Glutamatergic neuron (in vitro differentiated cells): ENCODE measurements at regions not wholly inside any gene's neighbourhood (a gene's known extent, or its start where the extent isn't known, plus 50 kb on each side); places are given as distances from the start of the nearest gene placed in this dataset.

Experiments used
- DNase-seq: peaks from one replicate; pipeline ENCODE4 v3.0.0; 2022
- H3K27ac Mint-ChIP-seq: one replicate; pipeline ENCODE4 v1.8.0; 2020; ENCODE audit warnings: mild to moderate bottlenecking, mixed read lengths, inconsistent platforms; ENCODE audit not compliant: unreplicated experiment
- H3K27me3 Mint-ChIP-seq: one replicate; pipeline ENCODE4 v1.8.0; 2020; ENCODE audit warnings: mild to moderate bottlenecking, moderate library complexity, mixed read lengths, inconsistent platforms; ENCODE audit not compliant: unreplicated experiment
- H3K36me3 Mint-ChIP-seq: one replicate; pipeline ENCODE4 v1.8.0; 2020; ENCODE audit warnings: mild to moderate bottlenecking, mixed read lengths, inconsistent platforms; ENCODE audit not compliant: unreplicated experiment
- H3K4me1 Mint-ChIP-seq: one replicate; pipeline ENCODE4 v1.8.0; 2020; ENCODE audit warnings: mild to moderate bottlenecking, low read depth, mixed read lengths, inconsistent platforms; ENCODE audit not compliant: unreplicated experiment
- H3K4me3 Mint-ChIP-seq: one replicate; pipeline ENCODE4 v1.8.0; 2020; ENCODE audit warnings: mild to moderate bottlenecking, mixed read lengths, inconsistent platforms; ENCODE audit not compliant: unreplicated experiment
- H3K9me3 Mint-ChIP-seq: one replicate; pipeline ENCODE4 v1.8.0; 2020; ENCODE audit warnings: mild to moderate bottlenecking, moderate library complexity, mixed read lengths, inconsistent platforms; ENCODE audit not compliant: unreplicated experiment
- TF ChIP-seq, protein P1 (sequence below): fragments of 200-600 bp; sonication (generic); IDR thresholded peaks from one replicate; pipeline ENCODE4 v1.5.0; 2021; ENCODE audit not compliant: partially characterized antibody, unreplicated experiment

DNA sequence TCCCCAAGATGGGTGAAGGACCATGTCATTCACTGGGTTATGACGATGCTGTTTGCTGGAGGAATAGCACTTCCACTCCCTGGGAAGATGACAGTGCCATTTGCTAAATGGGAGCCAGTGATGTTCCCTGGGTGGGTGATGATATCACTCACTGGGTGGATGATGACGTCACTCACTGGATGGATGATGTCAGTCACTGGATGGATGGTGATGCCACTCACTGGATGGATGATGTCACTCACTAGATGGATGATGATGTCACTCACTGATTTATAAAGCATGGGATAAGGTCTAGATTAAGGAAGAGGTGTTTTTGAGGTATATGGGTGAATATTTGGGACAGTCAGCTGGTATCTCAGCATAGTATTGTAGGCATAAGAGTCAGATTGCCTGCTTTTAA, 457.2 kb downstream of the AJAP1 start:
- H3K9me3 Mint-ChIP-seq, result peaks cover 6% of the 10 kb centered on the region
- no peak for DNase-seq
- TF ChIP-seq, protein P1, sequence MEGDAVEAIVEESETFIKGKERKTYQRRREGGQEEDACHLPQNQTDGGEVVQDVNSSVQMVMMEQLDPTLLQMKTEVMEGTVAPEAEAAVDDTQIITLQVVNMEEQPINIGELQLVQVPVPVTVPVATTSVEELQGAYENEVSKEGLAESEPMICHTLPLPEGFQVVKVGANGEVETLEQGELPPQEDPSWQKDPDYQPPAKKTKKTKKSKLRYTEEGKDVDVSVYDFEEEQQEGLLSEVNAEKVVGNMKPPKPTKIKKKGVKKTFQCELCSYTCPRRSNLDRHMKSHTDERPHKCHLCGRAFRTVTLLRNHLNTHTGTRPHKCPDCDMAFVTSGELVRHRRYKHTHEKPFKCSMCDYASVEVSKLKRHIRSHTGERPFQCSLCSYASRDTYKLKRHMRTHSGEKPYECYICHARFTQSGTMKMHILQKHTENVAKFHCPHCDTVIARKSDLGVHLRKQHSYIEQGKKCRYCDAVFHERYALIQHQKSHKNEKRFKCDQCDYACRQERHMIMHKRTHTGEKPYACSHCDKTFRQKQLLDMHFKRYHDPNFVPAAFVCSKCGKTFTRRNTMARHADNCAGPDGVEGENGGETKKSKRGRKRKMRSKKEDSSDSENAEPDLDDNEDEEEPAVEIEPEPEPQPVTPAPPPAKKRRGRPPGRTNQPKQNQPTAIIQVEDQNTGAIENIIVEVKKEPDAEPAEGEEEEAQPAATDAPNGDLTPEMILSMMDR, result no peak
- no peaks in the 10 kb centered on the region for H3K4me1 Mint-ChIP-seq
- peaks cover 6% of the 10 kb centered on the region for H3K27me3 Mint-ChIP-seq
- H3K4me3 Mint-ChIP-seq, result no peak overlapping the region
- H3K36me3 Mint-ChIP-seq, result peaks cover 13% of the 10 kb centered on the region
- no peak overlapping the region for H3K27ac Mint-ChIP-seq

DNA sequence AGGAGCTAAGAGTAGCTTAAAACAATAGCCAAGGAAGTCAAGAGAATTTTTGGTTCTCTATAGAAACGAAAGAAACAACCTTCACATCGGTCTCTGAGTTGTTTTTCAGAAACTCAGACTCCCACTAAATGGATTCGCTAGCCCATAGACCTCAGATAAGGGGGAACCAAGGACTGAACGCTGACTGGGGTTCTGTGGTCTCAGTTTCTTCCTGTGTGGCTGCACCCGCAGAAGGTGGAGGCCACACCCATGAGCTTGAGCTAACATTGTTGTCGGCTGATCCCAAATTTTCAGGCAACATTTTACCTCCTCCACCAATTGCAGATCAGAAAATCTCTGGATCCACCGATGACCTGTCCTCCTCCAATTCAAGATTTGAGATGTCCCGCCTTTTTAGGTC, 456.1 kb downstream of the AJAP1 start:
- peaks cover 7% of the 10 kb centered on the region for H3K36me3 Mint-ChIP-seq
- no peak overlapping the region for H3K4me3 Mint-ChIP-seq
- TF ChIP-seq, protein P1, result no peak
- peaks cover 6% of the 10 kb centered on the region for H3K9me3 Mint-ChIP-seq
- H3K27me3 Mint-ChIP-seq, result peaks cover 6% of the 10 kb centered on the region
- no peak overlapping the region for H3K27ac Mint-ChIP-seq
- no peak for DNase-seq
- no peaks in the 10 kb centered on the region for H3K4me1 Mint-ChIP-seq

DNA sequence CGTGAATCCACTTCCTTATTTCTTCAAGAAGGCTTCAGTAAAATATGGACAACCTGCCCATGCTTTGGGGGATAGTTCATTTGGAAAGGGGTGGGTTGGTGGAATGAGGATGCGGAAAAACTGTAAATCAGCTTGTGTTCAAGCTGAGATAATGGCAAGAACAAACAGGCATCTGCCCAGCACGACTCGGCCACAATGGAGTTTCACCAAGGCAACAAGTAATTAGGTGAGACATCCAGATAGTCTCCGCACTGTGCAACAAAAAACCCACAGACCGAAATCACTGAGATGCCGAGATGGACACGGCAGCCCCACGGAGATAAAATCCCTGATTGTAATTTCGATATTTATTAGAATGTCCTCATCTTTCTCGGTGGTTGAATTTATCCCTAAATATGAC, 455.2 kb downstream of the AJAP1 start:
- H3K4me1 Mint-ChIP-seq, result no peaks in the 10 kb centered on the region
- H3K4me3 Mint-ChIP-seq, result no peak overlapping the region
- H3K36me3 Mint-ChIP-seq, result peaks cover 7% of the 10 kb centered on the region
- TF ChIP-seq, protein P1, result no peak
- H3K27ac Mint-ChIP-seq, result no peak overlapping the region
- DNase-seq, result no peak
- H3K9me3 Mint-ChIP-seq, result peaks cover 6% of the 10 kb centered on the region
- H3K27me3 Mint-ChIP-seq, result peaks cover 6% of the 10 kb centered on the region

DNA sequence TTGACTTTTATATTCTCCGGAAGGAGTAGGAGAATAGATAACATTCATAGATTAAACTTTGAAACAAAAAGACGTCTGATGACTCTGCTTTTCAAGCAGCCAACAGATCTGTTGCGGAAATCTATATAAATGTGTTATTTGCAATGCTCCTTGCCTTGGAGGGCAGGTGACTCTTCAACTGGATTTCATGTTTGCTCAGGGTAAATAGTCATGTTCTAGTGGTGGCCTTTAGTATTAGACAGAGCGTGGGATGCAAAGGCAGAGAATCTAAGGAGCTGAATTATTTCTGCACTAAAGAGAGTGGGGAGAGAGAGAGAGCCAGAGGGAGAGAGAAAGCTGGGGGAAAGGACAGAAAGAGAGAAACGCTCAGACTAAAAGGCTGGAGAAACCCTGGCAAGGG, 454.3 kb downstream of the AJAP1 start:
- Mint-ChIP-seq H3K4me1 (no peaks in the 10 kb centered on the region), H3K9me3 (peaks cover 6% of the 10 kb centered on the region), H3K27me3 (peaks cover 6% of the 10 kb centered on the region), H3K27ac (no peak overlapping the region), H3K36me3 (peaks cover 7% of the 10 kb centered on the region), H3K4me3 (no peak overlapping the region)
- DNase-seq, result no peak
- TF ChIP-seq, protein P1, result no peak

DNA sequence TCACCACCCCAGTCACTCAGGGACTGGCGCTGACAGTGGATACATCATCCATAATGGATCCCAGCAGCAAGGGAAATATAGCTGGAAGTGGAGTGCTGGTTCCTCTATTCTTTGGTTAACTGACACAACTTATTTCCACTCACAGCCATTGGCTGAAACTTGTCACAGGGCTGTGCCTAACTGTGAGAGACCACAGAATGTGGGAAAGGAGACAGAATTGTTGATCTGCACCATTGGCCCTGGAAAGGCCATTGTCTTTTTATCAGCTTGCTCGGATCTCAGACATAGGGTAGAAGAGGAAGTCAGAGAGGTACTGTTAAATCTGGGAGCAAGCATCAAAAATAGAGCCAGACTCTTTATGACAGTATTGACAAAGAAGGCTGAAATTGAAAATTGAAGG, 451.3 kb downstream of the AJAP1 start:
- Mint-ChIP-seq H3K36me3 (no peaks in the 10 kb centered on the region), H3K9me3 (no peaks in the 10 kb centered on the region)

More for the DNA sequence above, 451.3 kb downstream of the AJAP1 start:
- no peak for DNase-seq
- Mint-ChIP-seq H3K27me3 (no peaks in the 10 kb centered on the region), H3K27ac (no peak overlapping the region), H3K4me1 (no peaks in the 10 kb centered on the region), H3K4me3 (no peak overlapping the region)
- TF ChIP-seq, protein P1, result no peak
